GM12874 (cell line): ENCODE measurements at regions not wholly inside any gene's neighbourhood (a gene's known extent, or its start where the extent isn't known, plus 50 kb on each side); places are given as distances from the start of the nearest gene placed in this dataset.

Experiments used
- CTCF ChIP-seq: IDR thresholded peaks from 2 replicates; pipeline ENCODE4 v1.5.1; 2011; ENCODE audit warnings: low read depth, mild to moderate bottlenecking, control low read depth, low read length, moderate library complexity; ENCODE audit not compliant: insufficient read depth

GRCh38 chr6:115159733-115160132, 816.9 kb upstream of the HS3ST5 start:
- TF ChIP-seq CTCF, result no peak

GRCh38 chr6:115137910-115138309, 795.1 kb upstream of the HS3ST5 start:
- no peak for TF ChIP-seq CTCF

GRCh38 chr6:115133790-115134189, 791.0 kb upstream of the HS3ST5 start:
- TF ChIP-seq CTCF, result no peak

- no peak for TF ChIP-seq CTCF
Measured at GRCh38 chr6:115131709-115132490, 789.1 kb upstream of the HS3ST5 start.

GRCh38 chr6:115120391-115120790, 777.6 kb upstream of the HS3ST5 start:
- no peak for TF ChIP-seq CTCF

GRCh38 chr6:115091461-115091860, 748.6 kb upstream of the HS3ST5 start:
- TF ChIP-seq CTCF, result no peak

- no peak for TF ChIP-seq CTCF
Measured at GRCh38 chr6:115078555-115078954, 735.7 kb upstream of the HS3ST5 start.

GRCh38 chr6:115071962-115072361, 729.1 kb upstream of the HS3ST5 start:
- TF ChIP-seq CTCF, result no peak
